HG02973 (cell line): ENCODE measurements at regions not wholly inside any gene's neighbourhood (a gene's known extent, or its start where the extent isn't known, plus 50 kb on each side); places are given as distances from the start of the nearest gene placed in this dataset.
A peak's percentile ranks its signal among the peaks of the same experiment; 100 is the strongest.

Source experiments
- ATAC-seq: cut with Tn5 transposase; IDR thresholded peaks from one replicate; pipeline ENCODE4 v1.9.1; 2021; ENCODE audit warnings: moderate library complexity; ENCODE audit not compliant: unreplicated experiment

DNA sequence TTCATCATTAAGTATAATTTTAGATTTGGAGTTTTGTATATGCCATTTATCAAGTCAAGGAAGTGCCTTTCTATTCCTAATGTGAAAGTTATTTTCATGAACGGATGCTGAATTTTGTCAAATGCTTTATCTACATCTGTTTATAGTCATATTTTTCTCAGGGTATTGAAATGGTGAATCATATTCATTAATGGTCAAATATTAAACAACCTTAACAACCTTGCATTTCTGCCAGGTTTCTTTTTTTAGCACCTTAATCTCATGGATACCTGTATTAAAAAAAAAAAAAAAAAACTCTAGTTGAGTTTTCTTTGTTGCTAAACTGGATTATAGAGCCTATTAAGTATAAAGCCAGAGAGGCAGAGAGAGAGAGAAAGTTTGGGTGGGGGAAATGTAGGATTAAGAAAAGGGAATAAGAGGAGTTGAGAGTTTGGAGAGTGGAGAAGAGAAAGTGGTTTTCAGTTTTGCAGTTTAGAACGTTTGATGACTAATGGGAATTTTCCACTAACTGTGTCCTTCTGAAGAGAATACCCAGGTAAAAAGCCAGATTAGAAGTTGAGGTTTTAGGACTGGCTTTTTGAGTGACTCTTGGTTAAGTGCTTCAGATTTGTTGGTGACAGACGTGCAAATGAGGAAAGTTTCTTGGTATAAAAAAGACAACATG lies 305.0 kb downstream of the HLX start:
- no peak for ATAC-seq

DNA sequence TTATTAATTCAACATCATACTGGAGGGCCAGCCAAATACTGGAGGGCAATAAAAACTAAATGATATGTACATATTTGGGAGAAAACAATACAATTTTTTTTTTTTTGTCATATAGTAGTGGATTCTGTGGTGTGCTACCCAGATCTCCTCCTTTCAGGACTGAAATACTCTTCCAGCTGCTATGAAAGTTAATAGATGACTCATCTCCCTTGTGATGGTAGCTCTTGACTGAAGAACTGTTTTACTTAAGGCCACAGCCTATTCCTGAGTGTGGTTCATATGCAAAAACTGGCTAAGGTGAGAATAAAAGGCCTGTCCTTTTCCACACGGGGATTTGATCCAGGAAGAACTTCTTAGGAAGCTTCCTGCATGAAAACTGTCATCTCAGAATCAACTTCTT lies 307.9 kb downstream of the HLX start:
- ATAC-seq, result peak; percentile 71

DNA sequence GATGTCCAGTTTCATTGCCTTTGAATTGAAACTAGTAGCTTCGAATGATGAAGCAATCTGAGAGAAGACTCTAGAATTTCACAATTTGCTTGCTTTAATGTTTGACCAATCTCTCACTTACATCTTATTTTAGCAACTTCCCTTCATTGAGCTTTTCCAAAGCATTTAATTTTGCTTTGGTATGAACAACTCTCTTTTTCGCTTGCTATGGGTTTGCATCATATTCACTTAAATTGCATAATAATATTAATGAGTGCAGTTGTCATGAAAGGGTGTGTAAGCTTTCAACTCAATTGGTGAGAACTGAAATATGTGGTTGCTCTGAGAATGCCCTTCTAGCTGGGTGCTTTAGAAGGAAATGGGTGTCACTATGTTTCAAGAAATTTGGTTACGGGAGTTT lies 309.2 kb downstream of the HLX start:
- ATAC-seq, result no peak

DNA sequence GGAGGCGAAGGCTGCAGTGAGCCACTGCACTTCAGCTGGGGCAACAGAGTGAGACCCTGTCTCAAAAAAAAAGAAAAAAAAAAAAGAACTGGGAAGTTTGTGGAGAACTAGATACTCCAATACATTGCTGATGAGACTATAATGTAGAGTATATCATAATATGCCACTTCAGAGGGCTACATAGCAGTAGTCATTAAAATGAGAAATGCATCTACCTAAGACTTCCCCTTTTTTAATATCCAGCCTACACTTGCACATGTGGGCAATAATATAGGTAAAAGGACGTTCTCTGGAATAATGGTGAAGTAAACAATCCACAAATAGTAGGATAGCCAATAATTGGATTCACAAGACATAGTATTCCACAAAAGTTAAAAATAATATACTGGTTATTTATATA lies 311.0 kb downstream of the HLX start:
- no peak for ATAC-seq

DNA sequence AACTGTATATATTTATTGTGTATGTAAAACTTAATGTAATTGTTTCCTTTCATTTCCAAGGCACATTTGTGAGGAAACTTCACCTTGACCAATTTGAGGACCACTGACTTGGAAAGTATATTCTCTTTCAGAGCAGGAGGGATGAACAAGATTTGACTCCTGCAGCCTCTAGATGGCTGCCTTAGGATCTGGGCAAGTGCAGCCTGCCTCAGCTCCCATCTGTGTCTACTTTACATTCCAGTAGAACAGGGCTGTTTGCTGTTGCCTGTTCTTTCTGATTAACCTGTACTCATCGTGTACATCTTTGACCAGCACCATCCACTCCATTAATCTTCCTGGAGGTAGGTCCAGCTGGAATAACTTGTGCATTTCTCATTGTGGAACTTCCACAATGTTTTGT lies 312.8 kb downstream of the HLX start:
- ATAC-seq, result no peak

DNA sequence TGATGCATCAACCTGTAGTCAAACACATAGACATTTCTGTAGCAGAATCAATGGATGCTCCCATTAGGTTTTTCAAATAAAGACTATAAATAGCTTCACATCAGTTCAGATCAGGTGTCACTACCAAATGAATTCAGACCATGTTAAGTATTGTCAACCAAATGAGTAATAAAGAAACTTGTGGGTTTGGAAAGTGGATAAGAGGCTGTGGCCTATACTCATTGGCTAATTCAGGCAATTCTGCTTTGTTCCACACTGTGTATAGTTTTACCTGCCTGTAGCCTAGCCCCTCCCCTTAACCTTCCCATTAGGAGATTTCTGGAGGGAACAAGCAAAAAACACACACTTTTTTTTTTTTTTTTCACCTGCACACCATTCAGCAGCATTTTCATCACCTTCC lies 321.2 kb downstream of the HLX start:
- peak; percentile 76 for ATAC-seq

DNA sequence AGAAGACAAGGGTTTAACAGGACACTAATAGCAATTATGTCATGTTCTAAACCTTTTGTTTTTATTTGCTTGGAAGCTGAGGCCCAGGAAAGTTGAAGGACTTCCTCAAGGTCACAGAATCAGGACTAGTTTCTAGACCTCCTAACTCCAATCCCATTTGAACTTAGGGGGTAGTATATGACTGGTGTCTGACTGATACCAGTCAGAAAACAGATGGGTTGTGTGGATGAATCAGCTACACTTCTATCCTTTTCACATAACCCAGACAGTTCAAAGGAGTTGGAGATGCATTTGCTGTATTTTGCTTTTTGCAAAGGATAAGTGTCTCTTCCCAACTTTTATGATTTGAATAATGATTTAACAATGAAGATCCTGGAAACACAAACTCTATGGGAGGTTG lies 322.5 kb downstream of the HLX start:
- no peak for ATAC-seq

DNA sequence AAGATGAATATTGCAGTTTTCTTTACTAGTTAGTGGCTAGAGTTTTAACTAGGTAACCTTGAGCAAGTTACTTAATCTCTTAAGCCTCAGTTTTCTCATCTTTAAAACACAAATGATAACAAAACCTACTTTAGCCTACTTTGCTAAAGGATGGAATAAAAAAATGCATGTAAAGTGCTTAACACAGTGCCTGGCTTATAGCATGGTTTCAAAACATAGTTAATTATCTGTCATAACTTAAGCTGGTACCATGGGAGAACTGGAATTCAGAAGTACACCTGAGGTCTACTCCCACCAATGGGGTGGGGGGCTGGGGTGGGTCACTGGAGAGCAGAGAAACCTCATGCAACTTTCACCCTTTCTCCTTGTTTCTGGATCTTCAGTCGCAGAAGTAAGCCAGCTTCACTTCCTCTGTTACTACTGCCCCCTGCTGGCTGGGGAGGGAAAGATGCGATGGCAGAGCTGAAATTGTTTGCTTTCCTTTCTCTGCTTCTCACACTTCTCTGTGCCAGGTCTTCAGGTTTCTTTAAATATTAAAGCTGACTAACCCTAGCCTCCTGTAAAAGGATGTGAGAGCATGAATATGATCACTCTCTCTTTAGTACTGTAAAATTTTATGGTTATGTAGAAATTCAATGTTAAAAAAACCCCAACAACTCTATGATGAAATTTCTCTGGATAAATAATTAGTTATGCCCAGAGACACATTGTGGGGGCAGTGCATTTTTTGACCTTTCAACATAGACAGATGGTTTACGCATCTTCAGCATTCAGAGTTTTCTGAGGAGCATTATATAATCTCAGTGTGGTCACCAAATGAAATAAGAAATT lies 324.2 kb downstream of the HLX start:
- ATAC-seq, result peak; percentile 62

DNA sequence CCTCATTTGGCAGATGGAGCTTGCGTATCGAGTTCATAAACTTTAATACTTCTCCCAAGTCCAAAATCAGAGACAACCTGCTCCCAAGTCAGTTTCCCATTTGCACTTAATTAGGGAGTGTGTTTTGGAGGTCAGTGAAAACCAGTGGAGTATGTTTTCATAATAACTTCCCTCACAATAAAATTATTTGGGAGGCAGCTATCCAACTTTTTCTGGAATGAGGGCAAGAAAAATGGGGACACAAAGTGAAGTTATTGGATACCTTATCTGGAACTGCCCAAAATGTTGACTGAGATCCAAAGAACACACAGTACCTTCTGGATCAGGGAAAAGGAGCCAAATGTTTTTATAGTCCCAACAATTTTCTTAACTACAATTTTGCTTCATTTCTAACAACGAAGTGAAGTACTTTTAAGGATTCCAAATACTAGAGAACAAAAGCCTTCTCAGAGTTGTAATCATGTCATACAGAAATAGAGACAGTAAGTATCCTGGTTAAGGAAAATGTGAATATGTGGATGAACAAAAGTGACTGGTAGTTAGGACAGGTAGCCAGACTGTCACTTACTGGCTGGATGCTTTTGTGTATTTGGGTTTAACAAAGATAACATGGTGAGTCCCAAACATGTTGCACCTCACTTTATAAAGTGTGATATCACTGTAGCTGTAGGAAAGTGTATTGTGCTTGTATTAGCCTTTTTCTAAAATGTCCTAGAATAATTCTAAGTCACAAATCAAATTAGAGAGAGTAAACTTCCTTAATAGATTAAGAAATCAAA lies 325.0 kb downstream of the HLX start:
- no peak for ATAC-seq

DNA sequence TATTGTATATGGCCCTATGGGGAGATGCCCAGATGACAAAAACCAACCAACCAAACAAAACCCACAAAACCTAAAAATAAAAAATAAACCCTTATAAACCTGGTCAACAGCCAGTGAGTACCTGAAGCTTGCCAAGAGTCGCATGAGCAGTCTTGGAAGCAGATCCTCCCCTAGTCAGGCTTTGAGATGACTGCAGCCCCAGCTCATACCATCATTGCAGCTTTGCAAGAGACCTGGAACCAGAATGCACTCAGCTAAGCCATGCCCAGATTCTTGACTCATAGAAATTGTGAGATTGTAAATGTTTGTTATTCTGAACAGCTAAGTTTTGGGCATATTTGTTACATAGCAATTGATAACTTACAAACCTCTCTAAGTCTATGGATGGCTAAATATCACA lies 326.8 kb downstream of the HLX start:
- no peak for ATAC-seq

DNA sequence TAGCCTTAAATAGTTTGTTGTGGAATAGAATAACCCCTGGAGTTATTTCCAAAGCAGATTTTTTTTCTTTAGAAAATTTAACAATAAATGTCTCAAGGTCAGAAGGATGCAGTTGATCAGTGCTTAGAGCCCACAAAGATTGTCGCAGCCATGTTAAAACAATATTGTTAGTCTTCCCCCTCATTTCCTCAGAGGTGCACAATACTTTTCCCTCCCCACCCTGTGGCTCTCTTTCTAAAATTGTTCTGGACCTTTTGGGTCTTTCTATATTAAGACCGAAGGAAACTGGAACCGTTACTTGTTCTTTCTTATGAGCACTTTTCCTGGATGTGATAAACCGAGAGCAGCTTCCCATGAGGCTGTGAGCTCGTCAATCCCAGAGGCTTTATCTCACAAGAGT lies 333.7 kb downstream of the HLX start:
- ATAC-seq, result no peak

DNA sequence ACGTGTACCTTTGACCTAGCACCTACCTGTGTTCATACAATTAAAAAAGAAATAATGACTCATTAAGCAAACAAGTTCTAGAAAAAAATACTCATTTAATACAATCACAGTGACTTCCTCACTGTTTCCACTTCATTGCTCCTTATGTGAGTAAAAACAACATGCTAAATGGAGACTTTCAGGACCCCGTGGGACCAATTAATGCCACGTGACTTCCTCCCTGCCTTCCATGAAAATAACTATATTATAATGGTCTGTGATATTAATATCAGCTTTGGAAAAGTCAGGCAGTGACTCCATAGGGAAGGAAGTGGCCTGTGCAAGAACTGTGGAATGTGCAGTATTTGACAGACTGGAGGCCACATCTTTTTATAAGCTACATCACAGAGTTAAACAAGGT lies 337.8 kb downstream of the HLX start:
- ATAC-seq, result no peak

DNA sequence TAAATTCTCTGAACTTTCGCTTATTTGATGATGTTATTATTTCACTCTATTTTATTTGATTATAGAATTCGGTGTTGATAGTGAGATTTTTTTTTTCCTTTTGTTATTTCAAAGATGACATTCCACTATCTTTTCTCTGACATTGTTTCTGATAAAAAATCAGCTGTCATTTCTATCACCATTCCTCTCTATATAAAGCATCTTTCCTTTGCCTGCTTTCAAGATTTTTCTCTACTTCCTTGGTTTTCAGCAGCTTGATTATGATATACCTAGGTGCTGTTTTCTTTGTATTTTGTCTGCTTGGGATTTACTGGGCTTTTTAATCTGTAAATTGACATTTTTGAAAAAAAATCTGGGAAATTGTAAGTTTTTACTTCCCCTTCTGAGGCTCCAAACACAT lies 344.0 kb downstream of the HLX start:
- ATAC-seq, result no peak

DNA sequence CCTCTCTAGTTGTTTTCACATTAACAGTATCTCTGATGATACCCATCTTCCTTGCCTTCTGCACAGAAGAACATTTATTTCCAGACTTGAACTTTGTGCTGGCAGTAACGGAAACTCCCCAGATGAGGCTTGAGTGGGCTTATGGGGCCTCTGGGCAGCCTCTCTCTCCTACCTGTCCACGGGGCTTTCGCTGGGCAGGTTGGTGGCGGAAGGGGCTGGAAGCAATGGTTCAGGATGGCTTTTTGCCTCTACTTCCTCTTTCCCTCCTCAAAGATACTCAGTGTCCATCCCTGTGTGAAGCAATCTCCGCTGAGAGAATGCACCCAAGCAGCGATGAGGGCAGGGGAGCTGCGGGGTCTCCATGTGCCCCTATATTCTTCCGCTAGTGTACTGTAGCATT lies 348.2 kb downstream of the HLX start:
- no peak for ATAC-seq

DNA sequence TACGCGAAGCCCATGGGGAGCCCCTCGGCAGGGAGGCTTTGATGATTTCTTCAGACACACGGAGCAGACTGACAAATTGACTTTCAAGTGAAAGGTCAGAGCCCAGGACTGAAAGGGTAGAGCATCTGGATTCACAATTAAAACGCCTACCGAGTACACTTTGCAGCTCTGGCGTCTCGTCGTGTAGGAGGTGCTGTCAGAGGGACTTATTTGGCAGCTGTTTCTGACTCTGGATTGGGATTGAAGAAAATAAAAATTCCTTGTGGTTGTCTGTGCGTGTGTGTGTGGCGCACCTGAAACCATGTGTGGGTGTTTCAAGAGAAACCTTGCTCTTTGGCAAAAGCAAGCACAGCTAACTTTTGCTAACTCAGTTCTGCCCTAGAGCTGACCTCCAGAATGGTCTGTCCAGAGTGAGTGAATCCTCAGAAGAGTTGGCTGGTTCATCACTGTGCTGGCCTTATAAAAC lies 348.7 kb downstream of the HLX start:
- ATAC-seq, result no peak

DNA sequence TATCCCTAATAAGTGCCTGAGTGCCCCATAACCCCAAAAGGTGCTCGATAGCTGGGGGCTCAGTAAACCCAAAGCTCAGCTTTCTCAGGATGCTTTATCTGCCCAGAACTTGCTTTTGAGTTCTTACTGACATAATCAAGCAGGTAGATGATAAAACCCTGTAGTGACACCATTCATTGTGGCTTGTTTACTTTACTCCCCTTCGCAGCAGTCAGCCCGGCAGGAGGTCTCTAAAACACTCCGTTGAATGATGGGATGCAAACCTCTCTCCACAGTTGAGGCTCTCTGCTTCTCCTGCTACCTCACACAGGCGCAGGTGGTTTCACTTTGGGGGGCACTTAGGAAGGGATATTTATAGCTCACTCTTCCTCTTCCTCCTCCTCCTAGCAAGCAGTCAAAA lies 349.4 kb downstream of the HLX start:
- no peak for ATAC-seq

DNA sequence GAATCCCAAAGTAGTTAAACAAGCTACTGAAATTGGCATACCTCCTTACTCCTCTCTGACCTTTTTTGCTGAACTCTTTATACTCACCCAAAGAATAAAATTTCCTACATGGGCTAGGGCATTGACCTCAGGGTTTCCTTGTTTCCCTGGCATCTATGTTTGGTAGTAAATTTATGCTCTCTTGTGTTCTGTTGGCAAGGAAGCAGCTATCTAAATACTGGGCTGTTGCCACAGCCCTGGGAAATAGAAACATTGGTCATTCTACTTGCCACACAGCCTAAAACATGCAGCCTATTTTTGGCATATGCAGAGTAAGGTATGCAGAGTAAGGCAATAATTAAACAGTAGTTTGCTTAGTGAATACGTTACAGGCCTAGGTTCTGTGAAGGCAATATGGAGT lies 351.4 kb downstream of the HLX start:
- no peak for ATAC-seq

DNA sequence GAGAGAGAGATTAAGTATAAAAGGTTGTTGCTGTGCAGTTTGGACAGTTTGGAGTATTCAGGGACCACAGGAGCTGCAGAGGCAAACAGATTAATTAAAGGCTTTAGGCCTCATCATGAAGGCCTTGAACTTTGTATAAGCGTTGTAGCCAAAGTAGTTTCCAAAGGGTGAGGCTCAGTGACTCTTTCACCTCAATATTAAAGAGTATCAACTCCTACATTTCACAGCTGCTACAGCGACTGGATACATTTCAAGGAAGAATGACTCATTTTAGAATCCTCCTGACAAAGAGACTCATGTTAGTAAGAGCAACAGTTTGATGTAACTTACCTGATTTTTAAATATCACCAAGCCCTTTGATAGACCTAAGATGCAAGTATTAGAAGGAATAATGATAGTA lies 355.5 kb downstream of the HLX start:
- no peak for ATAC-seq

DNA sequence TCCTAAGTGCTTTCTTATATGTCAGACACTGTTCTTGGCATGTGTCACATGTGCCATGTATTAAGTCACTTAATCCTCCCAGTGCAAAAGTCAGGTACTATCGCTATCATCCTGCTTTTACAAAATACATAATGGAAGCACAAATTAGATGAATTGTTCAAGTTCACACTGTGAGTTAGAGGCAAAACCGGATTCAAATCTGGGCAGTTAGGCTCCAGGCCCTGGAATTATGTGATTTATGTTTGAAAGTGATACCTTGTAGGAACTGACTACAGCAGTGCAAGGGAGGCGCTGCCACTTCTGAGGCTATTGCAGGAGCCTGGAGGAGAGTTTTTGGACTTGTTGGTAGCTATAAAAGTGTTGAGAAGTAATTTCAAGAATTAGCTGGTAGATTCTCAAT lies 358.3 kb downstream of the HLX start:
- ATAC-seq, result no peak

DNA sequence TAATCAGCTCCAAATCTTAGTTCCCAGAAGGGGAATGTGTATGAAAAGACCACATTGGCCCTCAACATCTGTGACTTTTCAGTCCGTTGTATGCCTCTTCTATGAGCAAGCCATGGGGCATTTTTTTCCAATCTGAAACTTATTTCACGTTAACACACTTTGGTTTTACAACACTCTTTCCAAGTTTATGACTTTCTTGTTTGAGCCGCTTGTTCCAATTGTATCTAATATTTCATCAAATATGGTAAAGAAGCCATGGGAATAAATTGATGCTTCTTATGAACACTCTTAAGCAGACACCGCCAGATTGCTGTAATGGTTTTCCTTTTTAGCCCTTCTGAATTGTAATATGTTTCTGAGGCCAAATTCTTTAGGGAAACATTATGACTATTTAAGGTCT lies 359.9 kb downstream of the HLX start:
- ATAC-seq, result no peak

DNA sequence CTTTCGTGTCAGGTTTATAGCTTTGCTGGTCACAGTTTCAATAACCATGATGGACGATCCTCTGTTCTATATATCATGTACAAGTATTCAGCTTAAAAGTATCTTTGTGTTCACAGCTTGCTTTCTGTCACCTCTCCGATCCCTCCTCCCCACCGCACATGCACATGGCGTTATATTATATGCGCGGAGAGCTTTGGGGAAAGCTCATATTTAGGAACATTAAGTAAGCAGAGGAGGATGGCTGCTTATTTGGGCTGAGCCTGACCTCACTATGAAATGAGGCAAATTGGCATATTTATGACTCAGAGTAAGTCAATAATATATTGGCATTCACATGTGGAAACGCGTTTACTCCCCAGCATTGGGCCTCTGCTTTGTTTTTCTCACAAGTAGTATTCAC lies 360.5 kb downstream of the HLX start:
- no peak for ATAC-seq

DNA sequence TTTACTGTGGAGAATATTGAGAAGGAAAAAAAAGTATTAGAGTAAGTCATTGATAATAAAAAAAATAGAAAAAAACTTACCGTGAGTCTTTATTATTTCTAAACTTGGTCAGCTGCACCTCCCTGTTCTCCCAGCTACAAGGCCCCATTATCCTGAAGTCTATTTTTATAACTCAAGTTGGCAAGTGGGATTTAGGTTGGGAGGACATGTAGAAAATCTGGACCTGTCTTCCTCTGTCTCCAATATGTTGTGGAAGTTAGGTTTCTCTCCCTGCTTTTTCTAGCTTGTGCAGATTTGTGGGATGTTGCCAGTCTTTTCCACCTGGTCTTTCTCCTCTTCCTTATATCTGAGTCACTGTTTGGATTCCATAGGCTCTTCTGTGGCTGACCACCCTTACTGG lies 361.4 kb downstream of the HLX start:
- no peak for ATAC-seq
